GM12873 (cell line): ENCODE measurements at regions not wholly inside any gene's neighbourhood (a gene's known extent, or its start where the extent isn't known, plus 50 kb on each side); places are given as distances from the start of the nearest gene placed in this dataset.

Source experiments
- TF ChIP-seq, protein P1 (sequence below): IDR thresholded peaks from 2 replicates; pipeline ENCODE4 v1.5.1; 2012; ENCODE audit warnings: low read depth, mild to moderate bottlenecking, moderate library complexity, low read length, control low read depth; ENCODE audit not compliant: insufficient read depth; ENCODE audit errors: missing control alignments

GRCh38 chr11:104763930-104764709 lies 134.1 kb downstream of the CASP12 start:
- TF ChIP-seq, protein P1, sequence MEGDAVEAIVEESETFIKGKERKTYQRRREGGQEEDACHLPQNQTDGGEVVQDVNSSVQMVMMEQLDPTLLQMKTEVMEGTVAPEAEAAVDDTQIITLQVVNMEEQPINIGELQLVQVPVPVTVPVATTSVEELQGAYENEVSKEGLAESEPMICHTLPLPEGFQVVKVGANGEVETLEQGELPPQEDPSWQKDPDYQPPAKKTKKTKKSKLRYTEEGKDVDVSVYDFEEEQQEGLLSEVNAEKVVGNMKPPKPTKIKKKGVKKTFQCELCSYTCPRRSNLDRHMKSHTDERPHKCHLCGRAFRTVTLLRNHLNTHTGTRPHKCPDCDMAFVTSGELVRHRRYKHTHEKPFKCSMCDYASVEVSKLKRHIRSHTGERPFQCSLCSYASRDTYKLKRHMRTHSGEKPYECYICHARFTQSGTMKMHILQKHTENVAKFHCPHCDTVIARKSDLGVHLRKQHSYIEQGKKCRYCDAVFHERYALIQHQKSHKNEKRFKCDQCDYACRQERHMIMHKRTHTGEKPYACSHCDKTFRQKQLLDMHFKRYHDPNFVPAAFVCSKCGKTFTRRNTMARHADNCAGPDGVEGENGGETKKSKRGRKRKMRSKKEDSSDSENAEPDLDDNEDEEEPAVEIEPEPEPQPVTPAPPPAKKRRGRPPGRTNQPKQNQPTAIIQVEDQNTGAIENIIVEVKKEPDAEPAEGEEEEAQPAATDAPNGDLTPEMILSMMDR: no peak

- TF ChIP-seq, protein P1: no peak
These were observed 136.7 kb downstream of the CASP12 start for GRCh38 chr11:104761511-104761910.

DNA sequence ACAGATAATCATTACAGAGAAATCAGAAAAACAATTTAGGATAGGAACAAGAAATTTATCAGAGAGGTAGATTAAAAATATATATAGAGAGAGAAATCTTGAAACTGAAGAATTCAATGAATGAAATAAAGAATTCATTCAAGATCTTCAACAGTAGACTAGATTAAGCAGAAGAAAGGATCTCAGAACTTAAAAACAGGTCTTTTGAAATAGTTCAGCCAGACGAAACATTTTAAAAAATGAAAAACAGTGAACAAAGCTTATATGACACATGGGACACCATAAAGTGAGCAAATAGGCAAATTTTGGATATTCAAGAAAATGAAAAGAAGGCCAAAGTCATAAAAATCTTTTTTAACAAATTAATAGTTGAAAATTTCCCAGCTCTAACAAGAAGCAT lies 138.8 kb downstream of the CASP12 start:
- TF ChIP-seq, protein P1: no peak

- TF ChIP-seq, protein P1: no peak
These were observed 159.3 kb downstream of the CASP12 start for GRCh38 chr11:104738918-104739317.

DNA sequence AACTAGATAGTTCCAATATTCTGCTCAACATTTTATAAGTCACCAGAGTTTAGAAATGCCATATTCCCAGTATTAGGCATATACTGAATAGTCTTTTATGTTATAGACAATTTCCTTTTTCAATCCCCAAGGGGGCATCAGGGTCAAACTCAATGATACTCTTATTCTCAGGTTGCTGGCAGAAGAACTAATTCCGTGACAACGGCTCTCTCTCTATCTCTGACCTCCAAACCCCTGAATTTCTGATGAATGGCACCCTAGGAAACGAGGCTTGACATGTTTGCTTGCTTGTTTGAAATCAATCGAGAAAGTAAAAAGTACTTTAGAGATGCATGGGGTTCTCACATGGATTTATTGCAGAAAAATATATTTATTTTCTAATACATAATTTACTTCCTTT lies 160.1 kb downstream of the CASP12 start:
- TF ChIP-seq, protein P1: no peak

GRCh38 chr11:104736502-104736901 lies 161.8 kb downstream of the CASP12 start:
- TF ChIP-seq, protein P1: no peak

DNA sequence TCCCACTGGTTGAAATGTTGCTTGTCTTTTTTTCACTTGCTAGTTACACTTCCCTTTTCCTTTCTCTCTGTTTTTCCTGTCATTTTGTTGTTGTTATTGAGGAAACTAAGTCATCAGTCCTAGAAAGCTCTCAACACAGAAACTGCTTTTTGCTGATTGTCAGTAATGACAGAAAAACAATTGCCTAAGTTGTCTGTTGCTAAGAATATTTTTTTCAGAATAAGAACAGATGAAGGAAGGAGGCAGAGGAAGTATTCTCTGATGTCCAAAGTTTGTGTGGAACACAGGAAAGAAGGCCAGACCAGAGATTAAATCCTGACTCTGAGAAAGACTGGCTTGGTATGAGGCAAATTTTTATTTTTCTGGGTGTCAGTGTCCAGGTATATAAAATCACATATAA lies 163.3 kb downstream of the CASP12 start:
- TF ChIP-seq, protein P1: no peak
